GM23338 (cell line): ENCODE measurements at regions not wholly inside any gene's neighbourhood (a gene's known extent, or its start where the extent isn't known, plus 50 kb on each side); places are given as distances from the start of the nearest gene placed in this dataset.

Experiments
- ATAC-seq: fragments of 200-7000 bp; cut with Tn5 transposase; 3 replicates; pipeline ENCODE4 v1.9.1; 2020
- DNase-seq: peaks from one replicate; pipeline ENCODE4 v3.0.0-alpha.2; 2015; ENCODE audit warnings: low spot score
- H2AFZ ChIP-seq: fragments of 200-600 bp; sonication (generic); 2 replicates; pipeline ENCODE4 v1.8.0; 2016; ENCODE audit warnings: antibody characterized with exemption, mild to moderate bottlenecking, moderate library complexity
- H3F3A ChIP-seq: fragments of 200-600 bp; sonication (generic); replicated peaks from 2 replicates; pipeline ENCODE4 v1.8.0; 2017; ENCODE audit warnings: antibody characterized with exemption, mixed run types, low read depth
- H3K27ac ChIP-seq: fragments of 200-600 bp; sonication (generic); 2 replicates; pipeline ENCODE4 v1.6.1; 2016; ENCODE audit warnings: low read depth
- H3K27me3 ChIP-seq: fragments of 200-600 bp; sonication (generic); 2 replicates; pipeline ENCODE4 v1.8.0; 2016; ENCODE audit warnings: mild to moderate bottlenecking, mixed run types, moderate library complexity; ENCODE audit not compliant: insufficient read depth
- H3K36me3 ChIP-seq: fragments of 200-600 bp; sonication (generic); 2 replicates; pipeline ENCODE4 v1.8.0; 2016; ENCODE audit warnings: mild to moderate bottlenecking; ENCODE audit not compliant: insufficient read depth
- H3K4me1 ChIP-seq: fragments of 200-600 bp; sonication (generic); 2 replicates; pipeline ENCODE4 v1.8.0; 2016; ENCODE audit warnings: mild to moderate bottlenecking, moderate library complexity; ENCODE audit not compliant: insufficient read depth
- H3K4me2 ChIP-seq: fragments of 200-600 bp; sonication (generic); 2 replicates; pipeline ENCODE4 v1.7.1; 2017; ENCODE audit warnings: mixed run types
- H3K4me3 ChIP-seq: fragments of 200-600 bp; sonication (generic); 2 replicates; pipeline ENCODE4 v1.6.1; 2016; ENCODE audit warnings: mixed run types
- H3K79me2 ChIP-seq: fragments of 200-600 bp; sonication (generic); replicated peaks from 2 replicates; pipeline ENCODE4 v1.8.0; 2017; ENCODE audit warnings: mild to moderate bottlenecking; ENCODE audit not compliant: insufficient read depth
- H3K9me2 ChIP-seq: fragments of 200-600 bp; sonication (generic); 2 replicates; pipeline ENCODE4 v1.8.0; 2017; ENCODE audit not compliant: insufficient read depth
- H4K20me1 ChIP-seq: fragments of 200-600 bp; sonication (generic); replicated peaks from 2 replicates; pipeline ENCODE4 v1.8.0; 2017; ENCODE audit warnings: mild to moderate bottlenecking; ENCODE audit not compliant: insufficient read depth
- H3K27ac Mint-ChIP-seq: 2 replicates; pipeline ENCODE4 v1.8.0; 2020; ENCODE audit warnings: inconsistent platforms, mild to moderate bottlenecking, moderate library complexity, mixed read lengths
- H3K27me3 Mint-ChIP-seq: 3 replicates; pipeline ENCODE4 v1.8.0; 2022; ENCODE audit warnings: low read depth, mild to moderate bottlenecking, moderate library complexity, mixed read lengths, inconsistent platforms; ENCODE audit not compliant: insufficient read depth, poor library complexity
- H3K36me3 Mint-ChIP-seq: 3 replicates; pipeline ENCODE4 v1.8.0; 2021; ENCODE audit warnings: low read depth, mild to moderate bottlenecking, inconsistent platforms, moderate library complexity, mixed read lengths
- H3K4me1 Mint-ChIP-seq: 3 replicates; pipeline ENCODE4 v1.8.0; 2020; ENCODE audit warnings: mild to moderate bottlenecking, inconsistent platforms, mixed read lengths
- H3K4me3 Mint-ChIP-seq: 3 replicates; pipeline ENCODE4 v1.8.0; 2021; ENCODE audit warnings: moderate library complexity, mild to moderate bottlenecking, inconsistent platforms, mixed read lengths
- H3K9me3 Mint-ChIP-seq: 3 replicates; pipeline ENCODE4 v1.8.0; 2020; ENCODE audit warnings: moderate library complexity, mild to moderate bottlenecking, inconsistent platforms, mixed read lengths
- CREB1 ChIP-seq: fragments of 250-450 bp; sonication (Bioruptor Pico); IDR thresholded peaks from 2 replicates; pipeline ENCODE4 v1.5.0; 2020; ENCODE audit warnings: low read depth, mild to moderate bottlenecking, moderate library complexity
- EZH2 ChIP-seq: fragments of 200-600 bp; sonication (generic); IDR thresholded peaks from one replicate; pipeline ENCODE4 v1.8.0; 2017; ENCODE audit warnings: antibody characterized with exemption, mild to moderate bottlenecking, low read depth; ENCODE audit not compliant: unreplicated experiment
- EZH2phosphoT487 ChIP-seq: fragments of 200-600 bp; sonication (generic); IDR thresholded peaks from one replicate; pipeline ENCODE4 v1.8.1; 2018; ENCODE audit warnings: antibody characterized with exemption; ENCODE audit not compliant: unreplicated experiment
- JUNB ChIP-seq: IDR thresholded peaks from one replicate; pipeline ENCODE4 v1.6.1; 2016; ENCODE audit warnings: antibody characterized with exemption; ENCODE audit not compliant: unreplicated experiment
- NANOG ChIP-seq: IDR thresholded peaks from 2 replicates; pipeline ENCODE4 v1.6.1; 2016; ENCODE audit warnings: antibody characterized with exemption, borderline replicate concordance
- POLR2AphosphoS5 ChIP-seq: IDR thresholded peaks from 2 replicates; pipeline ENCODE4 v1.6.1; 2016; ENCODE audit warnings: antibody characterized with exemption, low read depth
- STAT1 ChIP-seq: IDR thresholded peaks from one replicate; pipeline ENCODE4 v1.6.1; 2016; ENCODE audit warnings: antibody characterized with exemption; ENCODE audit not compliant: unreplicated experiment
- ZNF114 ChIP-seq: fragments of 250-450 bp; sonication (Bioruptor Pico); IDR thresholded peaks from 2 replicates; pipeline ENCODE4 v1.5.0; 2020; ENCODE audit warnings: mild to moderate bottlenecking, moderate library complexity
- ZNF331 ChIP-seq: fragments of 250-450 bp; sonication (Bioruptor Pico); IDR thresholded peaks from 2 replicates; pipeline ENCODE4 v1.5.0; 2020; ENCODE audit warnings: low read depth, mild to moderate bottlenecking, moderate library complexity
- TF ChIP-seq, protein P1 (sequence below): fragments of 250-450 bp; sonication (Bioruptor Pico); IDR thresholded peaks from 2 replicates; pipeline ENCODE4 v1.5.0; 2020; ENCODE audit warnings: mild to moderate bottlenecking, moderate library complexity
- TF ChIP-seq, protein P2 (sequence below): IDR thresholded peaks from one replicate; pipeline ENCODE4 v1.6.1; 2018; ENCODE audit warnings: antibody characterized with exemption; ENCODE audit not compliant: unreplicated experiment
- TF ChIP-seq, protein P3 (sequence below), 2 experiments: fragments of 200-600 bp in 1 of 2; sonication (generic) in 1 of 2; conservative IDR thresholded peaks; 2 replicates each; pipeline versions ENCODE4 v1.5.1 to v1.6.1; 2016 to 2017; ENCODE audit warnings: antibody characterized with exemption in 2 of 2, low read depth in 2 of 2, mild to moderate bottlenecking in 2 of 2, moderate library complexity in 1 of 2
- TF ChIP-seq, protein P4 (sequence below): IDR thresholded peaks from 2 replicates; pipeline ENCODE4 v1.6.1; 2016; ENCODE audit warnings: antibody characterized with exemption

DNA sequence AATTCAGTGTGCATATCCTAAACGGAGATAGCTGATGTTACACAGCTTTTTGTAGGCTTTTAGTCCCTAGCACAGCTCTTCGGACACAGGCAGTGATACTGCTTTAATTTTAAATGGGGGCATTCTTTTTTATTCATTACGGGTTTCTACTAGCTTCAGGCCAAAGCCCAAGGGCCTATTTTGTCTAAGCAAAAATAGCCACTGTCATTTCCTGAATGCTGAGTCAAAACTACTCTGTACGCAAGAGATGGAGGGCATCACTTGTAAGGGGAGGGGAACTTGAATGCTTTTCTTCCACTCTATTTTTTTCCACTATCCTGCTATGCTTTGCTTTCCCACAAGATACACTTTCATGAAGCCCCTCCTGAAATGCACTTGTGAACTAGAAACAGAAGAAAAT, 360.7 kb downstream of the PMP22 start:
- Mint-ChIP-seq H3K9me3 (no peaks in the 10 kb centered on the region), H3K36me3 (no peaks in the 10 kb centered on the region), H3K27me3 (no peaks in the 10 kb centered on the region), H3K4me3 (no peak overlapping the region), H3K4me1 (no peaks in the 10 kb centered on the region; the same call in 2 of the 3 replicates), H3K27ac (no peak overlapping the region)
- ATAC-seq, result no peak
- TF ChIP-seq, protein P1, sequence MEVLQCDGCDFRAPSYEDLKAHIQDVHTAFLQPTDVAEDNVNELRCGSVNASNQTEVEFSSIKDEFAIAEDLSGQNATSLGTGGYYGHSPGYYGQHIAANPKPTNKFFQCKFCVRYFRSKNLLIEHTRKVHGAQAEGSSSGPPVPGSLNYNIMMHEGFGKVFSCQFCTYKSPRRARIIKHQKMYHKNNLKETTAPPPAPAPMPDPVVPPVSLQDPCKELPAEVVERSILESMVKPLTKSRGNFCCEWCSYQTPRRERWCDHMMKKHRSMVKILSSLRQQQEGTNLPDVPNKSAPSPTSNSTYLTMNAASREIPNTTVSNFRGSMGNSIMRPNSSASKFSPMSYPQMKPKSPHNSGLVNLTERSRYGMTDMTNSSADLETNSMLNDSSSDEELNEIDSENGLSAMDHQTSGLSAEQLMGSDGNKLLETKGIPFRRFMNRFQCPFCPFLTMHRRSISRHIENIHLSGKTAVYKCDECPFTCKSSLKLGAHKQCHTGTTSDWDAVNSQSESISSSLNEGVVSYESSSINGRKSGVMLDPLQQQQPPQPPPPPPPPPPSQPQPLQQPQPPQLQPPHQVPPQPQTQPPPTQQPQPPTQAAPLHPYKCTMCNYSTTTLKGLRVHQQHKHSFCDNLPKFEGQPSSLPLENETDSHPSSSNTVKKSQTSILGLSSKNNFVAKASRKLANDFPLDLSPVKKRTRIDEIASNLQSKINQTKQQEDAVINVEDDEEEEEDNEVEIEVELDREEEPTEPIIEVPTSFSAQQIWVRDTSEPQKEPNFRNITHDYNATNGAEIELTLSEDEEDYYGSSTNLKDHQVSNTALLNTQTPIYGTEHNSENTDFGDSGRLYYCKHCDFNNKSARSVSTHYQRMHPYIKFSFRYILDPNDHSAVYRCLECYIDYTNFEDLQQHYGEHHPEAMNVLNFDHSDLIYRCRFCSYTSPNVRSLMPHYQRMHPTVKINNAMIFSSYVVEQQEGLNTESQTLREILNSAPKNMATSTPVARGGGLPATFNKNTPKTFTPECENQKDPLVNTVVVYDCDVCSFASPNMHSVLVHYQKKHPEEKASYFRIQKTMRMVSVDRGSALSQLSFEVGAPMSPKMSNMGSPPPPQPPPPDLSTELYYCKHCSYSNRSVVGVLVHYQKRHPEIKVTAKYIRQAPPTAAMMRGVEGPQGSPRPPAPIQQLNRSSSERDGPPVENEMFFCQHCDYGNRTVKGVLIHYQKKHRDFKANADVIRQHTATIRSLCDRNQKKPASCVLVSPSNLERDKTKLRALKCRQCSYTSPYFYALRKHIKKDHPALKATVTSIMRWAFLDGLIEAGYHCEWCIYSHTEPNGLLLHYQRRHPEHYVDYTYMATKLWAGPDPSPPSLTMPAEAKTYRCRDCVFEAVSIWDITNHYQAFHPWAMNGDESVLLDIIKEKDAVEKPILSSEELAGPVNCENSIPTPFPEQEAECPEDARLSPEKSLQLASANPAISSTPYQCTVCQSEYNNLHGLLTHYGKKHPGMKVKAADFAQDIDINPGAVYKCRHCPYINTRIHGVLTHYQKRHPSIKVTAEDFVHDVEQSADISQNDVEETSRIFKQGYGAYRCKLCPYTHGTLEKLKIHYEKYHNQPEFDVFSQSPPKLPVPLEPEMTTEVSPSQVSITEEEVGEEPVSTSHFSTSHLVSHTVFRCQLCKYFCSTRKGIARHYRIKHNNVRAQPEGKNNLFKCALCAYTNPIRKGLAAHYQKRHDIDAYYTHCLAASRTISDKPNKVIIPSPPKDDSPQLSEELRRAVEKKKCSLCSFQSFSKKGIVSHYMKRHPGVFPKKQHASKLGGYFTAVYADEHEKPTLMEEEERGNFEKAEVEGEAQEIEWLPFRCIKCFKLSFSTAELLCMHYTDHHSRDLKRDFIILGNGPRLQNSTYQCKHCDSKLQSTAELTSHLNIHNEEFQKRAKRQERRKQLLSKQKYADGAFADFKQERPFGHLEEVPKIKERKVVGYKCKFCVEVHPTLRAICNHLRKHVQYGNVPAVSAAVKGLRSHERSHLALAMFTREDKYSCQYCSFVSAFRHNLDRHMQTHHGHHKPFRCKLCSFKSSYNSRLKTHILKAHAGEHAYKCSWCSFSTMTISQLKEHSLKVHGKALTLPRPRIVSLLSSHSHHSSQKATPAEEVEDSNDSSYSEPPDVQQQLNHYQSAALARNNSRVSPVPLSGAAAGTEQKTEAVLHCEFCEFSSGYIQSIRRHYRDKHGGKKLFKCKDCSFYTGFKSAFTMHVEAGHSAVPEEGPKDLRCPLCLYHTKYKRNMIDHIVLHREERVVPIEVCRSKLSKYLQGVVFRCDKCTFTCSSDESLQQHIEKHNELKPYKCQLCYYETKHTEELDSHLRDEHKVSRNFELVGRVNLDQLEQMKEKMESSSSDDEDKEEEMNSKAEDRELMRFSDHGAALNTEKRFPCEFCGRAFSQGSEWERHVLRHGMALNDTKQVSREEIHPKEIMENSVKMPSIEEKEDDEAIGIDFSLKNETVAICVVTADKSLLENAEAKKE (CRISPR knock-in tag), result no peak
- TF ChIP-seq ZNF114, result no peak
- TF ChIP-seq, protein P2, sequence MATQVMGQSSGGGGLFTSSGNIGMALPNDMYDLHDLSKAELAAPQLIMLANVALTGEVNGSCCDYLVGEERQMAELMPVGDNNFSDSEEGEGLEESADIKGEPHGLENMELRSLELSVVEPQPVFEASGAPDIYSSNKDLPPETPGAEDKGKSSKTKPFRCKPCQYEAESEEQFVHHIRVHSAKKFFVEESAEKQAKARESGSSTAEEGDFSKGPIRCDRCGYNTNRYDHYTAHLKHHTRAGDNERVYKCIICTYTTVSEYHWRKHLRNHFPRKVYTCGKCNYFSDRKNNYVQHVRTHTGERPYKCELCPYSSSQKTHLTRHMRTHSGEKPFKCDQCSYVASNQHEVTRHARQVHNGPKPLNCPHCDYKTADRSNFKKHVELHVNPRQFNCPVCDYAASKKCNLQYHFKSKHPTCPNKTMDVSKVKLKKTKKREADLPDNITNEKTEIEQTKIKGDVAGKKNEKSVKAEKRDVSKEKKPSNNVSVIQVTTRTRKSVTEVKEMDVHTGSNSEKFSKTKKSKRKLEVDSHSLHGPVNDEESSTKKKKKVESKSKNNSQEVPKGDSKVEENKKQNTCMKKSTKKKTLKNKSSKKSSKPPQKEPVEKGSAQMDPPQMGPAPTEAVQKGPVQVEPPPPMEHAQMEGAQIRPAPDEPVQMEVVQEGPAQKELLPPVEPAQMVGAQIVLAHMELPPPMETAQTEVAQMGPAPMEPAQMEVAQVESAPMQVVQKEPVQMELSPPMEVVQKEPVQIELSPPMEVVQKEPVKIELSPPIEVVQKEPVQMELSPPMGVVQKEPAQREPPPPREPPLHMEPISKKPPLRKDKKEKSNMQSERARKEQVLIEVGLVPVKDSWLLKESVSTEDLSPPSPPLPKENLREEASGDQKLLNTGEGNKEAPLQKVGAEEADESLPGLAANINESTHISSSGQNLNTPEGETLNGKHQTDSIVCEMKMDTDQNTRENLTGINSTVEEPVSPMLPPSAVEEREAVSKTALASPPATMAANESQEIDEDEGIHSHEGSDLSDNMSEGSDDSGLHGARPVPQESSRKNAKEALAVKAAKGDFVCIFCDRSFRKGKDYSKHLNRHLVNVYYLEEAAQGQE, result no peak
- TF ChIP-seq JUNB, result no peak
- TF ChIP-seq POLR2AphosphoS5, result no peak
- no peak for TF ChIP-seq NANOG
- no peak for TF ChIP-seq EZH2phosphoT487
- no peak for TF ChIP-seq CREB1 (CRISPR knock-in tag)
- TF ChIP-seq STAT1, result no peak
- TF ChIP-seq, protein P3, sequence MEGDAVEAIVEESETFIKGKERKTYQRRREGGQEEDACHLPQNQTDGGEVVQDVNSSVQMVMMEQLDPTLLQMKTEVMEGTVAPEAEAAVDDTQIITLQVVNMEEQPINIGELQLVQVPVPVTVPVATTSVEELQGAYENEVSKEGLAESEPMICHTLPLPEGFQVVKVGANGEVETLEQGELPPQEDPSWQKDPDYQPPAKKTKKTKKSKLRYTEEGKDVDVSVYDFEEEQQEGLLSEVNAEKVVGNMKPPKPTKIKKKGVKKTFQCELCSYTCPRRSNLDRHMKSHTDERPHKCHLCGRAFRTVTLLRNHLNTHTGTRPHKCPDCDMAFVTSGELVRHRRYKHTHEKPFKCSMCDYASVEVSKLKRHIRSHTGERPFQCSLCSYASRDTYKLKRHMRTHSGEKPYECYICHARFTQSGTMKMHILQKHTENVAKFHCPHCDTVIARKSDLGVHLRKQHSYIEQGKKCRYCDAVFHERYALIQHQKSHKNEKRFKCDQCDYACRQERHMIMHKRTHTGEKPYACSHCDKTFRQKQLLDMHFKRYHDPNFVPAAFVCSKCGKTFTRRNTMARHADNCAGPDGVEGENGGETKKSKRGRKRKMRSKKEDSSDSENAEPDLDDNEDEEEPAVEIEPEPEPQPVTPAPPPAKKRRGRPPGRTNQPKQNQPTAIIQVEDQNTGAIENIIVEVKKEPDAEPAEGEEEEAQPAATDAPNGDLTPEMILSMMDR (conservative IDR thresholded peaks at IDR 0.05; ENCODE audit: low read depth in 2 of 2), result no peak
- no peak for TF ChIP-seq ZNF331 (CRISPR knock-in tag)
- TF ChIP-seq EZH2, result no peak
- TF ChIP-seq, protein P4, sequence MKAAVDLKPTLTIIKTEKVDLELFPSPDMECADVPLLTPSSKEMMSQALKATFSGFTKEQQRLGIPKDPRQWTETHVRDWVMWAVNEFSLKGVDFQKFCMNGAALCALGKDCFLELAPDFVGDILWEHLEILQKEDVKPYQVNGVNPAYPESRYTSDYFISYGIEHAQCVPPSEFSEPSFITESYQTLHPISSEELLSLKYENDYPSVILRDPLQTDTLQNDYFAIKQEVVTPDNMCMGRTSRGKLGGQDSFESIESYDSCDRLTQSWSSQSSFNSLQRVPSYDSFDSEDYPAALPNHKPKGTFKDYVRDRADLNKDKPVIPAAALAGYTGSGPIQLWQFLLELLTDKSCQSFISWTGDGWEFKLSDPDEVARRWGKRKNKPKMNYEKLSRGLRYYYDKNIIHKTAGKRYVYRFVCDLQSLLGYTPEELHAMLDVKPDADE, result no peak
- Histone ChIP-seq H4K20me1 (no peaks in the 10 kb centered on the region), H3K27me3 (no peaks in the 10 kb centered on the region), H3K79me2 (no peaks in the 10 kb centered on the region), H3K27ac (no peak overlapping the region), H3K36me3 (no peaks in the 10 kb centered on the region), H3K9me2 (peaks cover 26% of the 10 kb centered on the region), H3F3A (no peaks in the 10 kb centered on the region), H3K4me3 (no peak overlapping the region), H3K4me1 (peaks cover 3% of the 10 kb centered on the region; the same call in 1 of the 2 replicates), H3K4me2 (no peak overlapping the region), H2AFZ (no peak overlapping the region)
- DNase-seq, result no peak
